NCI-H345 treated with DMSO at 0.1 percent for 48 hours (cell line): ENCODE measurements at regions not wholly inside any gene's neighbourhood (a gene's known extent, or its start where the extent isn't known, plus 50 kb on each side); places are given as distances from the start of the nearest gene placed in this dataset.
"Not testable (repeated sequence)": the region's sequence is repeated elsewhere in the genome, so short reads cannot be mapped to it uniquely, and the experiment has no call there.

Experiments
- DNase-seq: peaks from one replicate; lab custom pipeline; 2025; ENCODE audit not compliant: unreplicated experiment; lab: John Stamatoyannopoulos, UW

DNA sequence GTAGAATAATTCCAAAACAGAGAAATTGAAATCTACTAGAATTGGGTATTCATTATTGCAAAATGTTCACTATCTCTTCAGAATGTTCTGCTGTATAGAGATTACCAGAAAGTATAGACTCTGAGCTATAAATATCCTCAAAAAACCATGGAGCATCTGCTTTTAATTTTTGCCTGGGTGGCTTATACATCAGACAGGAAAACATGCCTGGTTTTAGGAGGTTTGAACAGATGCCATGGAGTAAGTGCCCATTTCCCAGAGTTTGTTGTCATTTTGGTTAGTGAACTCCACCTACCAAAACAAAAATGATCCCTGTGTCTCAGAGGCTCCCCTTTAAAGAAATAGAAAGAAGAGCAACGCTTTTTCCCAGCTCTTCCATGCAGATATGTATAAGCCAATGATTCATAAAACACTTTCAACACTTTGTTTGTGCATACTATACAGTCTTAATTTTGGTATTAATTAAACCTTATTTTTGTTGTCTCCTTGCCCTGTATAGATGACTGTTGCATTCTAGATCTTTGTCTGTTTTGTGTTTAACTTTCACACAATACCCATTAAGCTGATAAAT lies 68.7 kb downstream of the MEPE start:
- no peak for DNase-seq

DNA sequence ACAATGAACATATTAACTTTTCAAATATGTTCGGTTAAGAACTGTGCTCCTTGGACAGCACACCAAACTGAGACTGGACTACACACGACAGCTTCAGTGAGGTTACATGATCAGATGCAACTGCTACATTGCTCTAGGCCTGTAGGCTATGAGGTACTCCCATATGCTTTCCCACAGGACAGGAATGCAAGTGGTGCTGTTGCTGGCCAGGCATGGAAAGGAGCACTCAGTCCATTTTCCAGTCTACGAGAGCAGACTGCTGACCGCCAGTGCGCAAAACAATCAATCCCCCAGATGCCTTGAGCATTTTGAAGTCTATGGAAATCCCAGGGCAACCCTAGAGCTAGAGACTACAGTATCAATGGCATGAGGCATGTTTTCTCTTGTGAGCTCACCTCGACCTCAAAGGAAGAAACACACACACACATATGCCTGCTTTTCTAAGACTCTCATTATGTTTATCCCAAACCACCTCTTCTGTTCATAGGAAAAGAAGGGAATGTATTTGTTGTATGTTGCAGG lies 70.8 kb upstream of the SPP1 start:
- no peak for DNase-seq

DNA sequence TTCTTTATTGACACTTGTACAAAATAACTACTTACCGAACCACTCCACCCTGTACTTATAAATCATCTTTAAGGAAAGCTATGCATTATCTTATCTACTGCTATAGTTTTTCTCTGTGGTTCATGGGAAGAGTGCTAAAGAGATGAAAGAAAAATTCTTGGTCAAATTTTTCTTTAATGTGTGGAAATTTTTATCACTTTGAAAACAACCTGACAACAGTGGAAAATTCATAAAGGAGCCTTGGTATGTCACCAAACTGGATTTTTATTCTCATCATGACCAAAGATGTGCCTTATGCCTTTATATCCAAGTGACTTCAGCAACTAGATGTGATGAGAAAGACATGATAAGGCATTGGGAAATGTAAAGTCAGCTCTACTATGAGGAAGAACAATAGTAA lies 67.2 kb upstream of the SPP1 start:
- DNase-seq = no peak

DNA sequence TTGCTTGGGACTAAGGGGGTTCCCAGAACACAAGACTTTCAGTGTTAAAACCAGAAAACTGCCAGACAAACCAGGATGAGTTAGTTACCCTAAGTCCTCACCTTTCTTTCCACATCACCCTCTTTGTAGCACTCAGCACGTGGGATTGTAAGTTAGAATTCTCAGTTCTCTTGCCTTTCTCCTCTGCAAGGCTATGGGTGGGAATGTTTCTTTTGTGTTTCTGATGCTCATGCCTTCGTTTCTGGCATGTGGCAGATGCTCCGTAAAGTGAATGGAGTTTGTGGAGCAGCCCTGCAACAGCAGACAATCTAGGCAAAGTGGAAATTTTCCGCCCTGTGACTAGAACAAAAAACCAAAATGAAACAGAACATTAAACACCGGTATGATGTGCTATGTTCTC lies 64.7 kb upstream of the SPP1 start:
- no peak for DNase-seq

DNA sequence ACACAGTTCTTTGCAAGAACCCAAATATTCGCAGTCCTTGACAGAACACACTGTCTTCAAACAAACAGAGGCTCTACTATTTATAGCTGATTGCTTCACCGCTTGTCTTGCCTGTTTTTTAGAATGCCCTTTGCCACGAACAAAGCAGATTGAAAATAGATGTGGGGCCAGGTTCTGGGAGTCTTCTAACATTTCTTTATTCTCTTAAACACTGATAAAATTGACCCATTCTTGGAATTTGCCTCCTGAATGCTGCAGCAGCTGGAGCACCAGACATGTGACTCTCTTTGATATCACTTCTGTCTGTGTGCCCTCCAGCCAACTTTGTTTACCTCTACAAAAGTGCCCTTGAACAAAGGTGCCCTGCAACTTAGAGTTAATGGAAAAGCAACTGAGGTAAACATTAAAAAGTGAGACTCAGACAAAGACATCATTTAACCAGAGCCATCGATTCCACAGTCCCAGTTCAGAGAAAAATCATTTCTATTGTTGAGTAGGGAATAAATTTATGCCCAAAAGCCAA lies 64.2 kb upstream of the SPP1 start:
- DNase-seq = peak; percentile 40

DNA sequence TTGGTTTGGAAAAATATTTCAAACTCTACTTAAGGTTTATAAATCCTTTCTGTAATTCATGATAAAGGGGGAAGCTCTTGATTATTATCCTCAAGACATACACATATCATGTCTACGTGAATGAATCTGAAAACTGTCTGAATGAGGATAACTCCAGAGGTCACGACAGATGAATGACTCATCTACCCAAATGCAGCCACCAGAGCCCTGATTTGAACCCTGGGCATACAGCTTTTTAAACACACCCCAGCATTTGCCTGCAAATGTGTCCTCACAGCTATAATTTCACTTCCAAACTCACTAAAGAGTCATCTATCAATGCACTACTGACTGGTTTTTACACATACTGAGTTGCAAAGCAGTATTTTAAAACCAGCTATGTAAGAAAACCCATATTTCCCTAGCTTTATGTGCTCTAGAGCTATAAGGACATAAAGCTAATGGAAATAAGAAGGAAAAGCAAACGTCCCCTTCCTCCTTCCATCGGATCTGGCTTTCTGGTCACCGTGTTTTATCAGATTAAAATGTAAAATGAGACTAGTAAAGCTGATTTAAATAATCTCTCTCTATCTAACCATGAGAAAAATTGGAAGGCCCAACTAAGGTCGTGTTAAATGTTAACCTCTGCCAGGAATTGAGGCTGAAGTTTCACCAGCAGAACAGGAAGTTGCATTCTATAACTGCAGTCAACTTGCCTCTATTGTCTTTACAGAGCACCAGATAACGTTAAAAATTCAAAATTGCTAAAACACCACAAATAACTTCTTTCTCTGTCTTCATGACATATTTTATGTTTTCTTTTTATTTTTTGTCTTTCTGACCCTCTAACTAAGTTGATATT lies 63.1 kb upstream of the SPP1 start:
- DNase-seq = no peak

DNA sequence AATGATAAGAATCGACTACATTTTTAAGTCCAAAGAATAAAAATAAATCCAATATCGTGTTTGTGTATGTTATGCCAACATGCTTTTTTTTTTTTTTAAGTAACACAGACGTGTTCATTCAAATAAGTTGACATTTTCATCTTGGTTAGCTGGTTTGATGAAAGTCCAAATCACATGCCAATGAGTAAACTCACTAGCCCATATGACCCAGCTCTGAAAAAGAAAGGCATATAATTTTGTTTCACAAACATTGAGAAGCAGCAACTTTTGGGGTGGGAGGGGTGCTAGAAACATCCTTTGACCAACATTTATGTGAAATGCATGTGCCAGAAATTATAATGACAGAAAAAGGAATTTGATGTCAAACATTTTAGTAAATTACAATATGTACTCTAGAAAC lies 61.6 kb upstream of the SPP1 start:
- DNase-seq = no peak

DNA sequence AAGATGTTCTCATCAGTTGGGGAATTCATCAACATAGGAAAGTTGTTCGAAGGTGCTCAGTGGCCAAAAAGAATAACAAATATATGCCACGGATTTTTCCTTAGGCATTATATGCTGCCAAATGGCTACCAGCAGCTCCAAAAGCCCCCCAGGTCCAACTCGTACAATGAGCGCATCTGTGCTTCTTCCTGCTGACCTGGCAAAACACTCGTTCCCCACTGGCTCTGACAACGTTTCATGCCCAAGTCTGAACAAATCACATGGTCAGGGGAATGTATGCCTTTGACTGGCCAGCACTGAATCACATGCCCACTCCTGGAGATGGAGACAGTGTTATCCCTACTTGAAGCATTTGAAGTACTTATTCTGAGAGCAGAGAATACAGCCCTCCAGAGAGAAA lies 59.9 kb upstream of the SPP1 start:
- no peak for DNase-seq

DNA sequence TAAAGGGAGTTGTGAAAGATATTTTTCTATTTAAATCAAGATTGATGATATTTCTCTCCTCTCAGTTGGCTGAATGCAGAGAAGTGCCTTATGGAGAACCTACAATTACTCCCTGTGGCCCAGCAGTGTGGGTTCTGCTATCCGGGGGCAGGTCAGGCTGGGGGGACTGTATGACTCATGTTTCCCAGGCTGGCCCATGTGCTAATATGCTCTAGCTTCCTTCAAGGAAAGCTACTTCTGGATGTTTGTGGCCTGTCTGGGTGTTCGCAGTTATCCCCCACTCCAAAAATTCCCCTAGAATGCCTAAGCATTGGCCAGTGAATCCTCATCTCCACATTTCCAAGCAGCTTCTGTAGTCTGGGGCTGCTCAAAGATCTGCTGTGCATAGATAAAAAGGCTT lies 58.9 kb upstream of the SPP1 start:
- DNase-seq = no peak

- not testable (repeated sequence) for DNase-seq
Measured at GRCh38 chr4:87917911-87918310, 57.6 kb upstream of the SPP1 start.

DNA sequence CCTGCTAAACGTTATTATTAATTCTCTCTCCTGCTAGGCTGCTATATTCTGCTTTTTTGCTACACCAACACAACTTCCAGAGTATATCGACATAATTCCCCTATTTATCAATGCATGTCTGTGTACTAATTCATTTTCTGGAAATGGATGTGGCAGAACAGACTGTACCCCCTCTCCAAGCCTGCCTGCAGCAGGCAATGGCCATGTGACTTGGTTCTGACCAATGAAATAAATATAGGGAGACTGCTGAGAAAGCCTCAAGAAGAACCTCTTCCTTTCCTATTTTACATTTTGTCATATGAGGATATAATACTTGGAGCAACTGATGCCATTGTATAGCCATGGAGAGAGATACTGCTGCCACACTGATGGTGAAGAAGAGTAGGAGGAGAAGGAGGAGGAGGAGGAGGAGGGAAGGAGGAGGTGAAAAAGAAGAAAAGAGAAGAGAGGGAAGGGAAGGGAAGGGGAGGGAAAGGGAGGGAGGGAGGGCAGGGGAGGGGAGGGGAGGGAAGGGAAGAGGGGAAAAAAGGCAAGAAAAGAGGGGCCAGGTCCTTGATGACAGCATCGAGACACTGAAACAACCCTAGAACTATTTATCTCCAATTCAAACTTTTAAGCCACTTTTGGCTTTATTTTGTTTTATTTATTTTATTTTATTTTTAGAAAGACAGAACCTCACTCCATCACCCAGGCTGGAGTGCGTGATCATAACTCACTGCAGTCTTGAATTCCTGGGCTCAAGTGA lies 57.0 kb upstream of the SPP1 start:
- no peak for DNase-seq

DNA sequence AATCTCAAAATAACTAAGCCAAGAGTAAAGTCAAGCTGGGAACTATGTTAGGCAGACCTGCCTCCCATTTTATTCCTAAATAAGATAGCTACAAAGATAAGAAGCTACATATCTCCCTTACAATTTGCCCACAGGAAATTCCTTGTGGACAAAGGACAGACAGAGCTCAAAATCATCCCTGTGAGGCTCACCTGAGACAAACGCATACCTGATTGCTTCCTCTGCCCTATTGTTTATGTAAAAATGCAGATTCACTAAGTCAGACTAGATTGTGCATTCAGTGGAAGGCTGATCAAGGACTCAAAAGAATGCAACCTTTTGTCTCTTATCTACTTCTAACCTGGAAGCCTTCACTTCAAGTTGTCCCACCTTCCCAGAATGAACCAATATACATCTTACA lies 56.2 kb upstream of the SPP1 start:
- not testable (repeated sequence) for DNase-seq

- DNase-seq = no peak
Measured at GRCh38 chr4:87919941-87920340, 55.6 kb upstream of the SPP1 start.

DNA sequence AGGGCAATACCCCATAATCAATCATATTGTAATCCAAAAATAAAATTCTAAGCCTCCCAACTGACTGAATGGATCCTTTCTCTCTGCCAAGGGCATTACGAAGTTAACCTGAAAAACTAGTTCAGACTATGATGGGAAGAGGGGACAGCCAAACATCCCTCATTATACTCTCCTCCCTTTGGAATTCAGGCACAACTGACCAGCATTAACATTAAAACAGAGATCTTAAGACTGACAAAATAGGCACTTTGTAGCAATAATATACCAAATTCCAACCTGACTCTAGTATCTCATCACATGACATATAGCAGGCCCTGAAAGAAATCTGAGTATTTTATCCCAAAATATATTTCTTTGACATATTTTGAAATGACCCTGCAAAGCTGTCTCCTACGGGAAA lies 55.0 kb upstream of the SPP1 start:
- DNase-seq = no peak

GRCh38 chr4:87921626-87922479 lies 53.7 kb upstream of the SPP1 start:
- DNase-seq = not testable (repeated sequence)

DNA sequence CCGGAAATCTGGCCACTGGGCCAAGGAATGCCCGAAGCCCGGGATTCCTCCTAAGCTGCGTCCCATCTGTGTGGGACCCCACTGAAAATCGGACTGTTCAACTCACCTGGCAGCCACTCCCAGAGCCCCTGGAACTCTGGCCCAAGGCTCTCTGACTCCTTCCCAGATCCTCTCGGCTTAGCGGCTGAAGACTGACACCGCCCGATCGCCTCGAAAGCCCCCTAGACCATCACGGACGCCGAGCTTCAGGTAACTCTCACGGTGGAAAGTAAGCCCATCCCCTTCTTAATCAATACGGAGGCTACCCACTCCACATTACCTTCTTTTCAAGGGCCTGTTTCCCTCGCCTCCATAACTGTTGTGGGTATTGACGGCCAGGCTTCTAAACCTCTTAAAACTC lies 51.4 kb upstream of the SPP1 start:
- not testable (repeated sequence) for DNase-seq
